ENCODE measurements at regions not wholly inside any gene's neighbourhood (a gene's known extent, or its start where the extent isn't known, plus 50 kb on each side); places are given as distances from the start of the nearest gene placed in this dataset.
"Not testable (repeated sequence)": the region's sequence is repeated elsewhere in the genome, so short reads cannot be mapped to it uniquely, and the experiment has no call there.

GRCh38 chr2:63696496-63696895 is 107.7 kb downstream of the MDH1 start:
- DNase-seq: no peak

- no peak for DNase-seq
Measured at GRCh38 chr2:63697160-63697559, 108.4 kb downstream of the MDH1 start.

DNA sequence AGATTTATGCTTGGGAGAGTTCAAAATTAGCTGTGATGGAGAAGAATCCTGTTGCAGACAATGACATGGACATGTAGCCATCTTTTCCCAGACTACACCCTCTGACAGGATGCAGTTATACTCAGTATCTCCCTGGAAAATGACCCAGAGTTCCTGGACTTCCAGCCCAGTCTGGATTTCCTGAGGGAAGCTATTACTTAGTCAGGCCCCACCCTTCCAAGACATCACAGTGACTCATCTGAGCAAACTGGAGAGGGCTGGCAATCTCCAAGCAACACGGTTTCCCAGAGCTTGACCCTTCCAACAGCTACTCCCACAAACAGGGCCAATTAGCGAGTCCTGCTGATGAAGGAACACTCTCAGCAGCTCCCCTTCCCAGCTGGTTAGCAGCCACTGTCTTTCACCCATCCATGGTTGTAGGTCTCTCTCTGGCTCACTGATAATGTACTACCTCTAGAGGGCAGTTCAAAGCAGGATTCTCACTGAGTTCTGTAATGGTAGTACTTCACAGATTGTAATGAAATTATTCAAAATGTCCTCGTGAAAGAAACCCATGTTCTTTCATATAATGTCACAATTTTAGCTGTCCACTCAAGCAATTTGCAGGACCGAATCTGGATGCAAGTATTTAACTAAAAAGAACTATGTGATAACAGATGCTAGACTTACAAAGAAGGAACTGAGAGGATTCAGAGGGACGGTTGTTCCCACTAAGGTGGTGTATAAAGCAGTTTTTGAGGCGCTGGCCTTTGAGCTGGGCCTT is 110.2 kb downstream of the MDH1 start:
- DNase-seq: peak; percentile 56 to 67

DNA sequence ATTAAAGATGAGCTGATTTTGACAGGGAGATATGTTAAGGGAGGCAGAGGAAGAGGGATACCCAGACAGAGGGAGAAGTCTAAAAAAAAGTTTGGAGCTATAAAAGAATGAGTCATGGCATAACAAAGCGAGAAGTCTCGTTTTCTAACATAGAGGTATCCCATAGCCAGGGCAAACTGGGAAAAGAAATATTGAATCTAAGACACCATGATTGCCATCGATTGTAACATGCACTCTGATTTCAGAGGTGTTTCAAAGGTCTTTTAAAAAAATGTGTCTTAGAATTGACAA is 110.7 kb downstream of the MDH1 start:
- no peak for DNase-seq

- DNase-seq: no peak
Measured at GRCh38 chr2:63700271-63700670, 111.5 kb downstream of the MDH1 start.

- DNase-seq: no peak
Measured at GRCh38 chr2:63701406-63701805, 112.6 kb downstream of the MDH1 start.

- not testable (repeated sequence) for DNase-seq
Measured at GRCh38 chr2:63706084-63706483, 117.3 kb downstream of the MDH1 start.

DNA sequence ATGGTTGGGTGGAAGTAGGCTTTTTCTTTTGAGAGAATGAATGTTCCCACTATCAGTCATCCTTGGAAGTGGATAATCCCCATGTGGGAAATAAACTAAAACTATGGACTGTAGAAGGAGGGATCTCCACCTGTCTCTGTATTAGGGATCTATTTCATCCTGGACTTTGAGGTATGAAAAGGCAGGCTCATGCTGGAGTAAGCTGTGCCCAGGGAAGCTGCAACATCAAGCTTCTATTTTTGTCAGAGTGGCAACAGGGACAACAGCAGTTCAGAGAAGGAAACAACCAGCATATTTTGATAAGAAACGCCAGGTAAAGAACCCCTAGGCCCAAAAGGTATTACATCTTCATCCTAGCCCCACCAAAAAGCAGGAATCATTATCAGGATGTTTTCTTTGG is 122.0 kb downstream of the MDH1 start:
- DNase-seq: no peak

DNA sequence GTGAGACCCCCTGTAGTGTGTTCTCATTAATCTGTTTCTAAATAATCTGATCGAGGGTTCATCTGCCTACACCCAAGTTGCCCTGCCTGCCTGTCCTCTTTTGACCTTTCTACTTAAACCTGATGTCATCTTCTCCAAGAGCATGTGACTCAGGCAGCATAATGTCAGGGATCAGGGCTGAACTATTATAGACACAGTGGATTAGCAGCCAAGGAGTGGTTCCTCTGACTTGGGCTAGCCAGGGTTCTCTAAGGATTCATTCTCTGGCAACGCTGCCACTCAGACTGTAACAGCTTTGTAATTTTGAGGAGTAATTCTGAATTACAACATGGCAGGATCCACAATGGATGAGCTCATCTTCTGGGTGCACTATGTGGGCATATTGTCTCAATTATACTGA is 124.0 kb downstream of the MDH1 start:
- no peak for DNase-seq

DNA sequence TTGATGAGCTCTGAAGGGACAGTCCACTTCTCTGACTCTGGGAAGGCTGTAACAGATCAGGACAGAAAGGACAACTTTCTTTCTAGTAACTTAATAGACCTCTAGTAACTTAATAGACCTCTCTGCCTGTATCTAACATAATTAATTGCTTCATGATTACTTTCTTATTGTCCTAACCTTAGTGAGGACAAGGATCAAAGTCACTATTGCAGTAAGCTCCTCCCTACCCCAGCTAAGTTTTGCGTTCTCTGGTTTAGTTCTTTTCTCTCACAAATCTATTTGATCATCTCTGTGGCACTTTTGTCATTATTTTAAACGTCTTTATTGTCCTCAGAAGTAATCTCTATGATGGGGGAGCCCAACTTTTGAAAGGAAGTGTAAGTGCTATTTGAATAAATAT is 125.5 kb upstream of the UGP2 start:
- no peak for DNase-seq

DNA sequence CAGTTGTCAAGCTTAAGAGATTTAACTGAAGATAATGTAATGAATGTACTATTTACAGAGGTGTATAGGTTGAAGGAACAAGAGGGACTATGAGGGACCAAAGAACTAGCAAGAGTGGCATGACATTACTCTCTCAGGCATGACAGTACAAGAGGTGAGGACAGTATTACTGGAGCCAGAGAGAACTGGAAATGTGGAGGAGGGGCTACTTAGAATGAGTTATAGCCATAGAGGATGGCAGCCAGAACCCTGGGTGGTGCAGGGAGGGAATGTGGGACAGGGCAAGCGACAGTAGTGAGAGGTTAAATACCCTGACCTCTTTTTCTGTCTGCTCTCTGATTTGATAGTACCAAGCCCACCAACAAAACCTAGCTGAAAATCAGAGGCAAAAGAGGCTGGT is 122.6 kb upstream of the UGP2 start:
- DNase-seq: no peak

DNA sequence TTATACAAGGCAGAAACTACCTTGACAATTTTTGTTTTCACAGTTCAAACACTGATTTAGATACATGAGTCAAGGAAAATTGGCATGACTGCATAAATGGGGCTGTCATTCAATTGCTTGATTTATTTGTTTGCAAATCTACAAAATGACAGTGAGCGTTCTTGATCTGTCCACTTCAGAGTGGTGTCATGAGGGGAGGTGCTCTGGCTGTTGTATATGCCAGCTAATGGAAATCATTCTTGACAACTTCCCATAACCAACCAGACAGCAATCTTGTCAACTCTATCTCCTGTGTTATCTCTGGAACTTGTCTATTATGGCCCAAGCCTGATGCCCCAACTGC is 120.6 kb upstream of the UGP2 start:
- DNase-seq: no peak

GRCh38 chr2:63722284-63722683 is 119.4 kb upstream of the UGP2 start:
- DNase-seq: not testable (repeated sequence)

DNA sequence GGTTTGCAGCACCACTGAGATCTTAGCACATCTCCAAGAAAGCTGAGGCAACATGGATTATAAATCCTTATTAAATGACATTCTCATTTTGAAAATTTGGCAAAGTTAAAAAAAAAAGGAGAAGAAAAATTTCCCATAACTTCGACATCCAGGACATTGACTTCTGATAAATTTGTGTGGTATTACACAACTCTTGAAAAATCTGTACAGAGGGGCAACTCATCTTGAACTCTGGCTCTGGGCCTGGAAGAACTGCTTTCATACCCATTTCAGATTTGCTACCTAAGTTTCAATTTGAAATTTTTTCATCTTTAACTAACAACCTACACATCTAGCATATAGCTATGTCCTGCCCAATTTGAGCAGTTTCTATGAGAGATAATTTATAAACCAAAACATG is 118.0 kb upstream of the UGP2 start:
- DNase-seq: no peak

GRCh38 chr2:63725212-63725611 is 116.5 kb upstream of the UGP2 start:
- not testable (repeated sequence) for DNase-seq

- DNase-seq: no peak
Measured at GRCh38 chr2:63729362-63729761, 112.3 kb upstream of the UGP2 start.

DNA sequence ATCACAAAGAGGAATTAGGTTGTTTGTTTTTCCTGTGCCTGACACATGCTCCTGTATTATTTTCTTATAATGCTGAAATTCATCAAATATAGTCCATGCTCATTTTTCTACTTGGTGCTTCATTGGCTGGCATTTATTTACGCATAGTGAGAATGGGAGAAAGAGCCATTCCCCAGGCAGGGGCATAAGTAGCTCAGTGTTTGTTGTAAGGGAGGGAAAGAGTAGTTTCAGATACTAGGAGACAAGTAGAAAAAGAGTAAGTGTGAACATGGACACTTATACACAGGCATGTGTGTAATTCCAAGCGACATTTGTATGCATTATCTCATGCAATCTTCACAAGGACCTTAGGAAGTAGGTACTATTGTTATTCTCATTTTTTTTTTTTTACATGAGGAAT is 111.9 kb upstream of the UGP2 start:
- no peak for DNase-seq

DNA sequence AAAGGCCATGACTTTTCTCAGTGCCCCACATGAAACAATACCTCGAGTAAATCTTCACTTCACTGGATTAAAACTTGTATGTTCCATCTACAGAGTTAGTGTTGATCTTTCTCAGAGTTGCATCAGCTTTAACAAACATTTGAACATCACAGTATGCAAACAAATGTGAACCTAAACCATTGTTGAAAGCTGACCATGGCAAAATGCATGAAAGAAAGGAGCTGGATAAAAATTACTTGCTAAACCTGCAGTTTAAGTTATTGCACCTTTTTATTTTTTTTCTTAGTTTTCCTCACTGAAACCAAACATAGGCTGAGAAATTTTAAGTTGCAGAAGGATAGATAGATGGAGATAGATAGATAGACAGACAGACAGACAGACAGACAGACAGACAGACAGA is 107.2 kb upstream of the UGP2 start:
- no peak for DNase-seq

- DNase-seq: no peak
Measured at GRCh38 chr2:63735263-63735662, 106.4 kb upstream of the UGP2 start.

DNA sequence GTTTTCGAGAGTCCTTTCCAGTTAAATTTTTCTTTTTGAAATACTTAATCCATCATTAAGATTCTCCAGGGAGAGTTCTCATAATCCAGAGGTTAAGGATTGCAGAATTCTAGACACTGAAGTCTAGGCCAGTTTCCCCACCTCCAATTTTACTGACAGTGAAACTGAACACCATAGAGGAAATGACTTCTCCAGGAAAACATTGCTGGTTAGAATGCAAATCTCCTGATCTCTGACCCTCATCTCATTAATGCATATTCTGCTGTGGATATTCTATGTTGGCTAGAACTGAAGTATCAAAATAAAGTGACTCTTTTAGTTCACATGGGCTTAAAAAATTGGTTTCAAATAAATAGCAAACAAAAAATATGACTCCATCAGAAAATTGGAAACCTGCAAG is 105.8 kb upstream of the UGP2 start:
- DNase-seq: no peak

DNA sequence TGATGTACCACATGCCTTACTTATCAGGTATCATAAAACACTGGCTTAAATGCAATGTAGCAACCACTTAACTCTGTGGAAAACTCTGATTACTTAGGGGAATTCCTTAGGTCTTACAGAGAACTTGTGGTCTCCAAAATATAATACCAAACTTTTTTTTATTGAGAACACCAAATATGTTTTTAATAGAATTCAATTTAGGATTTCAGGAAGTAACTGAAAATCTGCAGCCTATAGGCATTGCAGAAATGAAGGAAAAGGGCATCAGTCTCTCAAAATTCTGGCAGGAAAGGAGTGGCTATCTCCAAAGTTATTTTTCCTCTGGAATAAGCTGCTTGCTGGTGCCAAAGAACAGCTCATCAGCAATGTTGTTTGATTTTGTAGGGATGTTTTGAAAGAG is 105.3 kb upstream of the UGP2 start:
- no peak for DNase-seq

DNA sequence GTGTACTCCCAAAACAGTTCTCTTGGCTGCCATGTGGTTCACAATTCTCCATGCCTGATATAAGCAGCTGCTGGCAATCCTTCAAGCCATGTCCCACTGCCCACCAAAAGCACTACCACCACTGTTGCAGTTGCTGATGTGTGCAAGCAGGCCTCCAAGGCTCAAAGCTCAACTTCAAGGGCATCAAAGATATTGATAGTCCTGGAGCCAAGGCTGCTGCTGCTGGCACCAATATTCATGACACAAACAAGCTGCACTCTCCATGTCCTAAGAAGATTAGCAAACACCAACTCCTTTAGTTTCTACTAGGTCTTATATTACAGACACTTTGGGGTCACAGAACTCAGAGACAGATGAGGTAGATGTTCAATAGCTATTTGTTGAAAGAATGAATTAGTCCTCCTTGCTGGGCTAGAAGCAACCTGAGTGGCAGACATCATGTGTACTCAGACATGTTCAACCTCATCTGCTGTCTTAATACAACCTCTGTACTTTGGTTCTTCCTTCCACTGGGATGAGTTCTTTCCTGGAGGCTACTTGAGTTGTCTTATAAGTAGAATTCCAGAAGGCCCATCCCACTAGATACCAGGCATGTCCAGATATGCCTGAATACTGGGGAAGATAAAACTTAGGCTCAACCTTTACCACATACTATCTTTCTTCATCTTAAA is 104.5 kb upstream of the UGP2 start:
- no peak for DNase-seq

GRCh38 chr2:63738019-63738418 is 103.7 kb upstream of the UGP2 start:
- DNase-seq: no peak

GRCh38 chr2:63739180-63739579 is 102.5 kb upstream of the UGP2 start:
- not testable (repeated sequence) for DNase-seq

- no peak for DNase-seq
Measured at GRCh38 chr2:63740020-63740419, 101.7 kb upstream of the UGP2 start.
